ENCODE measurements at regions not wholly inside any gene's neighbourhood (a gene's known extent, or its start where the extent isn't known, plus 50 kb on each side); places are given as distances from the start of the nearest gene placed in this dataset.

DNA sequence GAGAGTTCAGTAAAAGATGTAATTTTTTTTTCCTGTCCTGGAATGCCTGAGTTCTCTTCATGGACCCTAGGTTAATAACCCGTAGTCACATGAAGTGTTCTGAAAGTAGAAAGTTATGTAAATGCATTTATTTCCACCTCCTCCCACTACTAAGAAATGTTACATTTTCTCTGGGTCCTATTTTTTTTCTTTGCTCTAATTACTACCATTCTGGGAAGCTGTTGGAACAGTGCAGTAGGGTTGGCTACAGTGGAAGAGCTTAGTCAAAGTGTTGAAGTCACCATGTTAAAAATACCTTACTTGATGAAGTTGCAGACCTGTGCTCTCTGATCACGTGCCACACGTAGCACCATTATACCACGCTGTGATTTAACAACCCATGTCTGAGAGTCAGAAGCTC, 153.8 kb upstream of the TSC22D2 start:
- no peak for TF ChIP-seq CTCF (IDR thresholded peaks at IDR 0.05)
- TF ChIP-seq POLR2A (IDR thresholded peaks at IDR 0.05) = no peak
